ENCODE measurements at regions not wholly inside any gene's neighbourhood (a gene's known extent, or its start where the extent isn't known, plus 50 kb on each side); places are given as distances from the start of the nearest gene placed in this dataset.

DNA sequence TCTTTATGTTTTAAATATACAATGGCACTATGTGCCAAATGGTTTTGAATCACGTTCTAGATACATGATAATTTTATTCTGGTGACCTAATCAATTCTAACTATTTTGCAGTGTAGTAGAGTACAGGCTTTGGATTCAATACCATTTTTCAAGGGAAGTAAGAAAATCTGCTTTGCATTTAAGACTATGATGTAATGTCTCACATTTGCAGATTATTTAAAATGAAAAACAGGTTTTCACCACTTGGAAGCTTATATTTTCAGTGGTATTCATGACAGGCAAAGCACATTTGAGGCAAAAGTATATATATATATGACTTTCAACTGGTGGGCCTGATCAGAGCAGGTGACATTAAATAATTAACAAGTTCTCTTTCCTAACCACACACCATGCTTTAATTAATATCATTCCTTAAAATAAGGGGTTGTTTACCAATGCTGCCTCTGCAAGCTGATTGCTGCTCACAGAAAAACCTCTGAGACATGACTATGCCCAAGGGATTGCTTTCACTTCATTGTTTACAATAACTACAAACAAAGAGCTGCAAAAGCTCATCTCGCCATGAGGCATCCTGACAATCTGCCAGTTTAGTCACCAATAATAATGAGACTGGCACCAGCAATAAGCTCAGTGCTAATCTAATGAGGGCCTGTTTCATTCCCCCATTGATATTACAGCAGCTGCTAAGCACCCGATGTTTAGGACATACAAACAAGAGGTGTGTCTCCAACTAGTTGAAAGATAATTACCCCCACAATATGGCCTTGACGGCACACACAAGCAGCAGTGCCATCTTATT is 1176.0 kb upstream of the GJE1 start:
- TF ChIP-seq POLR2AphosphoS5 (IDR thresholded peaks at IDR 0.05), result no peak
- TF ChIP-seq CTCF (IDR thresholded peaks at IDR 0.05), result no peak
- no peak for TF ChIP-seq EP300 (IDR thresholded peaks at IDR 0.05)
- TF ChIP-seq POLR2A (IDR thresholded peaks at IDR 0.05), result no peak
- Histone ChIP-seq H3K4me3 (no peak overlapping the region), H3K9me3 (no peaks in the 10 kb centered on the region), H3K27ac (no peak overlapping the region), H3K36me3 (no peaks in the 10 kb centered on the region), H3K27me3 (no peaks in the 10 kb centered on the region), H3K4me1 (no peaks in the 10 kb centered on the region)
- ATAC-seq, result no peak
- 55 to 75% methylated on average over 4 of the region's 4 CpGs for WGBS, 2 donors (ENCODE audit: low coverage in 1 of 2)

DNA sequence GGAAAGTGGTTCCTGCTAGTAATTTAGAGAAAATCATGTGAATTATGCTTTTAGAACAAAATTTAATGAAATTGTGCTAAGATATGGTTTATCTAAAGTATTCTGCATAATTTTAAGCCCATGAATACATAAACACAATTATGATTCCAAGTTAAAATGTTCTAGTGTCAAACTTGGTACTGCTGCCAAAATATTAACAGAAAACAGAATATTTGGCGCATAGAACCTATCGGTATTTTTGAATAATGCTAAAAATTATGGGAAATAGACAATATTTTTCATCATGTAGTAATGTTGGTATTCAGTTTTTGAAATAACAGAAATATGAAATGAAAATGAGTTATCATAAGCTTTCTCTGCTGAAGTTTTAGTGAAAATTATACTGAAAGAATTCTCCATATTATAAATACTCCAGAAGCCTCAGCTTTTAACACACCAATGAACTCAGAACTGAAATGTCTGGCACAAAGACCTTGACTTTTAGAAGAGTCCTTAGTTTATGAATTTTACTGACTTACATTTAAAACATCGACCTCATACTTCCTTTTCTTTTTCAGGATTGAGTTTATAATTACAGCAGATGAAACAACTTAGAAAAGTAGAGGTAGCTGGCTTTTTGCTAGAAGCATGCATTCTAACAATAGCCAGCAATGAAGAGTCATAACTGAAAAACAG is 1192.3 kb upstream of the GJE1 start:
- ATAC-seq, result no peak
- no peaks in the 10 kb centered on the region for H3K9me3 ChIP-seq
- WGBS, 2 donors (ENCODE audit: low coverage in 1 of 2), result 45 to 63% methylated on average over 3 of the region's 3 CpGs

DNA sequence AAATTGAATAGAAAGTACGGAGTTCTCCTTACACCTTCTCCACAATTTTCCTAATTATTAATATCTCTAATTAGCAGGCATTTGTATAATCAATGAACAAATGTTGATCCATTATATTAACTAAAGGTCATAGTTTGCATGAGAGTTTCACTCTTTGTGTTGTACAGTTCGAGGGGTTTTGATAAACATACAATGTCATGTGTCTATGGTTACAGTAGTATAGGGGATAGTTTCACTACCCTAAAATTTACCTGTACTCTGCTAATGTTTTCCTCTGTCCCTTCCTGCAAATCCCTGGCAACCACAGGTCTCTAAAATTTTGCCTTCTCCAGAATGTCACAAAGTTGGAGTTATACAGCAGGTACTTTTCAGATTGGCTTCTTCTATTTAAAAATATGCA is 1199.8 kb upstream of the GJE1 start:
- no peaks in the 10 kb centered on the region for H3K27me3 ChIP-seq
- no peaks in the 10 kb centered on the region for H3K9me3 ChIP-seq
- no peaks in the 10 kb centered on the region for H3K36me3 ChIP-seq
- no peak for ATAC-seq
- H3K4me1 ChIP-seq, result no peaks in the 10 kb centered on the region
- TF ChIP-seq CTCF (IDR thresholded peaks at IDR 0.05) (no peak), POLR2AphosphoS5 (IDR thresholded peaks at IDR 0.05) (no peak), POLR2A (IDR thresholded peaks at IDR 0.05) (no peak), EP300 (IDR thresholded peaks at IDR 0.05) (no peak)
- H3K4me3 ChIP-seq, result no peak overlapping the region
- no peak overlapping the region for H3K27ac ChIP-seq
- 94 to 100% methylated on average over 2 of the region's 2 CpGs for WGBS, 2 donors (ENCODE audit: low coverage in 1 of 2)

More for the DNA sequence above, 1192.3 kb upstream of the GJE1 start:
- H3K4me1 ChIP-seq, result no peaks in the 10 kb centered on the region
- no peaks in the 10 kb centered on the region for H3K36me3 ChIP-seq
- TF ChIP-seq POLR2AphosphoS5 (IDR thresholded peaks at IDR 0.05) (no peak), EP300 (IDR thresholded peaks at IDR 0.05) (no peak), POLR2A (IDR thresholded peaks at IDR 0.05) (no peak), CTCF (IDR thresholded peaks at IDR 0.05) (no peak)
- H3K27ac ChIP-seq, result no peak overlapping the region
- no peak overlapping the region for H3K4me3 ChIP-seq
- H3K27me3 ChIP-seq, result no peaks in the 10 kb centered on the region

DNA sequence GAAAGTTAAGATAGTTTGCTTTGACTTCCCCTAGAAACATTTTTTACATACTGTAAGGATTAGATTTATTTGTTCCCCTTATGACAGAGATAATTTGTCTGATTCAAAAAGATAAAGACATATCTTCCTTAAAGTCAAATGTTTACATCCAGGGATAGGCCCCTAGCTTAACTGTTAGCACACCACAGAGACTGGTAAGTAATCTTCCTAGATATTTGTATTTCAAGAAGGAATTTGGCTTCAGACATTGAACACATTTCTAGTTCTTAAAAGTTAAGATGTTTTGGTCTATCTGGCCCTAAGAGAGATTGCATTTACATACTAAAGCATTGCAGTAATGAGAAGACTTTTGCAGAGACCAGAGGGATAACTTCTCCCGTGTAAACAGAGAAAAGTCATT is 1201.1 kb upstream of the GJE1 start:
- no peak for TF ChIP-seq EP300 (IDR thresholded peaks at IDR 0.05)
- no peak for TF ChIP-seq POLR2AphosphoS5 (IDR thresholded peaks at IDR 0.05)
- TF ChIP-seq POLR2A (IDR thresholded peaks at IDR 0.05), result no peak
- TF ChIP-seq CTCF (IDR thresholded peaks at IDR 0.05), result no peak
- Histone ChIP-seq H3K36me3 (no peaks in the 10 kb centered on the region), H3K4me3 (no peak overlapping the region), H3K27ac (no peak overlapping the region), H3K4me1 (no peaks in the 10 kb centered on the region), H3K27me3 (no peaks in the 10 kb centered on the region), H3K9me3 (no peaks in the 10 kb centered on the region)
- WGBS, 2 donors (ENCODE audit: low coverage in 1 of 2), result 63 to 75% methylated on average over 1 of the region's 1 CpG
- ATAC-seq, result no peak

DNA sequence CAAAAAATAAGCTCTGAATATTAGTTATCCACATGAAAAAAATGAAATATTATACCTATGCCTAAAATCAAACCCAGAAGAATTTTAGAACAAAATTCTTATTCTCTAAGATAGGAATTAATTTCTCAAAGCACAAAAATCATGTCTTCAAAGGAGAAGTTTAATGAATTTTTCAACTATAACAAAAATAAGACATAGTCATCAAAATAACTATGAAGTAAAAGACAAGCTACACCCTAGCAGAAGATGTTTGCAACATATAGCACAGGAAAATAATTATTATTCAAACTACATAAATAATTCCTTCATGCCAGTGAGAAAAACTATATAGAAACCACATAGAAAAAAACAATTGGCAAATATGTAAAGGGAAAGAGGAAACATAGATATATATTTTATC is 1203.6 kb upstream of the GJE1 start:
- TF ChIP-seq EP300 (IDR thresholded peaks at IDR 0.05), result no peak
- Histone ChIP-seq H3K27ac (no peak overlapping the region), H3K27me3 (no peaks in the 10 kb centered on the region)

More for the DNA sequence above, 1203.6 kb upstream of the GJE1 start:
- H3K4me1 ChIP-seq, result no peaks in the 10 kb centered on the region
- H3K9me3 ChIP-seq, result no peaks in the 10 kb centered on the region
- no peak for ATAC-seq
- no peak overlapping the region for H3K4me3 ChIP-seq
- H3K36me3 ChIP-seq, result no peaks in the 10 kb centered on the region
